HepG2 (cell line): ENCODE measurements at regions not wholly inside any gene's neighbourhood (a gene's known extent, or its start where the extent isn't known, plus 50 kb on each side); places are given as distances from the start of the nearest gene placed in this dataset.

ENCODE experiments used
- ATAC-seq: fragments of 200-7000 bp; cut with Tn5 transposase; 3 replicates; pipeline ENCODE4 v1.9.1; 2020; ENCODE audit warnings: mild to moderate bottlenecking, moderate library complexity
- BruUV-seq: library from RNA; stranded (reverse); fragments of 400-500 nt; replicated peaks from 2 replicates; lab custom pipeline; 2021; lab: Mats Ljungman, UMichigan
- CTCF ChIA-PET: fragments of 300-600 bp; formaldehyde crosslinking; extraction: SDS; loops from one replicate; lab custom pipeline; 2021; ENCODE audit warnings: low total read pairs, inconsistent platforms, low intra/inter-chr PET ratio; lab: Yijun Ruan, JAX
- POLR2A ChIA-PET: fragments of 350-600 bp; sonication (Branson Sonifier 250); formaldehyde crosslinking; loops from one replicate; lab custom pipeline; 2020; ENCODE audit warnings: antibody characterized with exemption, inconsistent platforms; lab: Yijun Ruan, JAX
- DNase-seq: peaks from one replicate; pipeline ENCODE4 v3.0.0-alpha.2; 2015; ENCODE audit warnings: low spot score
- FAIRE-seq: peaks from 3 replicates; lab custom pipeline; 2011; peaks lifted over from hg19 to GRCh38; lab: Jason Lieb, UNC
- H2AFZ ChIP-seq: one replicate; pipeline ENCODE4 v1.6.1; 2011; ENCODE audit warnings: low read length, inconsistent platforms
- H3K27ac ChIP-seq: fragments of 300-600 bp; 3 replicates; pipeline ENCODE4 v1.8.0; 2011; ENCODE audit warnings: mixed run types, mild to moderate bottlenecking, mixed read lengths, low read length, inconsistent platforms; ENCODE audit not compliant: insufficient read depth; ENCODE audit errors: extremely low read length
- H3K27me3 ChIP-seq, 2 experiments: fragments of 200-600 bp in 1 of 2; 2 replicates in 1 of 2; 3 replicates in 1 of 2; pipeline versions ENCODE4 v1.6.0 to v1.8.0; 2011; ENCODE audit warnings: low read length in 2 of 2, mild to moderate bottlenecking in 2 of 2, moderate library complexity in 2 of 2, inconsistent platforms in 1 of 2; ENCODE audit not compliant: insufficient read depth in 2 of 2, control insufficient read depth in 1 of 2
- H3K36me3 ChIP-seq, 2 experiments: fragments of 200-600 bp in 1 of 2; replicated peaks in 1 of 2; 2 replicates in 1 of 2; 3 replicates in 1 of 2; pipeline versions ENCODE4 v1.5.1 to v1.8.0; 2011; ENCODE audit warnings: low read length in 2 of 2, inconsistent platforms in 1 of 2; ENCODE audit not compliant: insufficient read depth in 2 of 2, control insufficient read depth in 1 of 2
- H3K4me1 ChIP-seq: 2 replicates; pipeline ENCODE4 v1.5.1; 2012; ENCODE audit warnings: low read length, inconsistent platforms; ENCODE audit not compliant: insufficient read depth
- H3K4me2 ChIP-seq: 2 replicates; pipeline ENCODE4 v1.6.0; 2011; ENCODE audit warnings: low read depth, low read length, inconsistent platforms
- H3K4me3 ChIP-seq, 3 experiments: fragments of 200-600 bp in 1 of 3; sonication (generic), shearing (Covaris generic) in 1 of 3; replicated peaks in 1 of 3; 2 replicates each; pipeline ENCODE4 v1.5.1; 2011 to 2016; ENCODE audit warnings: low read length in 3 of 3, inconsistent platforms in 2 of 3, low read depth in 2 of 3, mild to moderate bottlenecking in 2 of 3, control low read depth in 1 of 3, mixed read lengths in 1 of 3; ENCODE audit not compliant: insufficient read depth in 1 of 3
- H3K79me2 ChIP-seq: one replicate; pipeline ENCODE4 v1.6.1; 2011; ENCODE audit warnings: low read length, inconsistent platforms; ENCODE audit not compliant: insufficient read depth
- H3K9ac ChIP-seq: 2 replicates; pipeline ENCODE4 v1.6.0; 2011; ENCODE audit warnings: mild to moderate bottlenecking, low read depth, low read length, inconsistent platforms; ENCODE audit not compliant: insufficient read depth
- H3K9me3 ChIP-seq: 2 replicates; pipeline ENCODE4 v1.5.1; 2012; ENCODE audit warnings: mild to moderate bottlenecking, low read length
- H4K20me1 ChIP-seq: 2 replicates; pipeline ENCODE4 v1.6.0; 2011; ENCODE audit warnings: inconsistent platforms, mild to moderate bottlenecking, low read length, moderate library complexity; ENCODE audit not compliant: insufficient read depth
- CCAR2 ChIP-seq: fragments of 200-400 bp; formaldehyde crosslinking; optimal IDR thresholded peaks from 2 replicates; pipeline ENCODE3; 2018; ENCODE audit warnings: low read depth, mild to moderate bottlenecking, low read length, moderate library complexity
- ELF1 ChIP-seq: sonication (generic); formaldehyde crosslinking; IDR thresholded peaks from 2 replicates; pipeline ENCODE4 v1.4.0; 2020; ENCODE audit warnings: missing genetic modification reagents
- HOXA7 ChIP-seq: sonication (generic); formaldehyde crosslinking; IDR thresholded peaks from 2 replicates; pipeline ENCODE4 v1.8.1; 2022; ENCODE audit warnings: mild to moderate bottlenecking, missing genetic modification reagents, moderate library complexity
- HOXD1 ChIP-seq: sonication (generic); formaldehyde crosslinking; IDR thresholded peaks from 2 replicates; pipeline ENCODE4 v1.5.0; 2020; ENCODE audit warnings: missing genetic modification reagents
- IRX3 ChIP-seq: sonication (generic); formaldehyde crosslinking; IDR thresholded peaks from 2 replicates; pipeline ENCODE4 v1.8.1; 2023; ENCODE audit warnings: mild to moderate bottlenecking, low read depth, missing genetic modification reagents, borderline replicate concordance
- MIER3 ChIP-seq: IDR thresholded peaks from 2 replicates; pipeline ENCODE4 v1.6.1; 2016; ENCODE audit warnings: missing compliant biosample characterization, borderline replicate concordance
- MYC ChIP-seq: sonication (generic); formaldehyde crosslinking; IDR thresholded peaks from 2 replicates; pipeline ENCODE4 v1.9.0; 2021; ENCODE audit warnings: missing genetic modification reagents, borderline replicate concordance
- RCOR2 ChIP-seq: IDR thresholded peaks from 2 replicates; pipeline ENCODE4 v1.6.1; 2016; ENCODE audit warnings: missing biosample characterization, missing genetic modification reagents
- SMARCC2 ChIP-seq: fragments of 450-650 bp; IDR thresholded peaks from 2 replicates; pipeline ENCODE4 v1.6.1; 2017; ENCODE audit warnings: antibody characterized with exemption, mild to moderate bottlenecking
- SRSF9 ChIP-seq: fragments of 200-400 bp; formaldehyde crosslinking; IDR thresholded peaks from 2 replicates; pipeline ENCODE4 v1.6.1; 2018; ENCODE audit warnings: borderline replicate concordance, mild to moderate bottlenecking, low read depth, low read length; ENCODE audit not compliant: insufficient read depth, poor library complexity, severe bottlenecking
- TCF7L2 ChIP-seq: IDR thresholded peaks from 2 replicates; pipeline ENCODE4 v1.6.1; 2011; ENCODE audit warnings: mild to moderate bottlenecking, low read depth, low read length, moderate library complexity
- THAP11 ChIP-seq: IDR thresholded peaks from 2 replicates; pipeline ENCODE4 v1.6.1; 2016; ENCODE audit warnings: missing biosample characterization, missing genetic modification reagents
- ZNF30 ChIP-seq: sonication (generic); formaldehyde crosslinking; IDR thresholded peaks from 2 replicates; pipeline ENCODE4 v1.5.0; 2020; ENCODE audit warnings: mild to moderate bottlenecking, missing genetic modification reagents
- ZNF678 ChIP-seq: sonication (generic); formaldehyde crosslinking; IDR thresholded peaks from 2 replicates; pipeline ENCODE4 v1.4.0; 2020; ENCODE audit warnings: mild to moderate bottlenecking, missing genetic modification reagents
- ZSCAN9 ChIP-seq: IDR thresholded peaks from 2 replicates; pipeline ENCODE4 v1.6.1; 2016; ENCODE audit warnings: borderline replicate concordance
- WGBS: methylation state at CpG from one replicate; pipeline ENCODE4 v1.1.6; 2017; ENCODE audit warnings: low lambda C conversion rate; 5-methylcytosine and 5-hydroxymethylcytosine counted together
- in situ Hi-C: cut with HindIII; loops from 2 replicates; pipeline ENCODE4 v1.10.0; 2017; ENCODE audit warnings: low pct_unique_long_range_greater_than_20kb; ENCODE audit not compliant: extremely low pct_ligation_motif_present
- intact Hi-C: fragments of 100-400 bp; cut with micrococcal nuclease; formaldehyde crosslinking; loops from one replicate; pipeline ENCODE4 v1.10.0; 2022; ENCODE audit not compliant: unreplicated experiment
- TF ChIP-seq, protein P1 (sequence below): sonication (generic); formaldehyde crosslinking; conservative IDR thresholded peaks from 2 replicates; pipeline ENCODE4 v1.4.0; 2020; ENCODE audit warnings: missing genetic modification reagents
- TF ChIP-seq, protein P2 (sequence below), 2 experiments: IDR thresholded peaks; 2 replicates each; pipeline ENCODE4 v1.6.1; 2011 to 2012; ENCODE audit warnings: low read length in 2 of 2, borderline replicate concordance in 1 of 2, low read depth in 1 of 2, mild to moderate bottlenecking in 1 of 2, moderate library complexity in 1 of 2

DNA sequence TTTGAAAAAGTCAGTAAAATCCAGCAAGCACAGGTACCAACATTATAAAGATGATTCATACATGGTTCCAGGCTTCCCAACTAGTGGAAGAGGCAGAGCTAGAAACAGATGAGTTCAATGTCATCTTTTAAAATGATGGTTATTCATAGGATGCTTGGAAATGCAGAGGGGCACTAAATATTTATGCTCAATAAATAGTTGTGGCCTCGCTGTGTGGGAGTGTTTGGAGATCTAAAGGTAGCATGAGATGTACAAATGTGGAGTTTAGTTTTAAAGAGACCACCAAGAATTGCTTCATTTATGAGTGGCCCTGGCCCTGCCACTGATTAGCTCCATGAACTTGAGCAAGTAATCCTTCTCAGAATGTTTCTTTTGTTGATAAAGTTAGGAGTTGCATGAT lies 182.2 kb downstream of the ETS1 start:
- in situ Hi-C loops (no loop called here), intact Hi-C loops (no loop called here)
- Histone ChIP-seq H2AFZ (no peak overlapping the region), H3K4me1 (no peaks in the 10 kb centered on the region), H3K36me3 (no peaks in the 10 kb centered on the region), H3K27ac (no peak overlapping the region), H3K4me2 (no peak overlapping the region), H3K27me3 (0 out of 5 replicates have a peak, but pooled peaks cover 0 to 2% of the 10 kb centered on the region in 2 experiments), H3K9ac (no peak overlapping the region), H3K4me3 (no peak overlapping the region), H4K20me1 (no peaks in the 10 kb centered on the region), H3K79me2 (no peaks in the 10 kb centered on the region), H3K9me3 (no peaks in the 10 kb centered on the region)
- DNase-seq: no peak
- no peak for ATAC-seq
- BruUV-seq: no TSS peak
- no peak for FAIRE-seq
- ChIA-PET CTCF (no interaction called here), POLR2A (no interaction called here)
- no peak for TF ChIP-seq THAP11 (CRISPR knock-in tag)
- no peak for TF ChIP-seq MIER3 (CRISPR knock-in tag)
- TF ChIP-seq, protein P1, sequence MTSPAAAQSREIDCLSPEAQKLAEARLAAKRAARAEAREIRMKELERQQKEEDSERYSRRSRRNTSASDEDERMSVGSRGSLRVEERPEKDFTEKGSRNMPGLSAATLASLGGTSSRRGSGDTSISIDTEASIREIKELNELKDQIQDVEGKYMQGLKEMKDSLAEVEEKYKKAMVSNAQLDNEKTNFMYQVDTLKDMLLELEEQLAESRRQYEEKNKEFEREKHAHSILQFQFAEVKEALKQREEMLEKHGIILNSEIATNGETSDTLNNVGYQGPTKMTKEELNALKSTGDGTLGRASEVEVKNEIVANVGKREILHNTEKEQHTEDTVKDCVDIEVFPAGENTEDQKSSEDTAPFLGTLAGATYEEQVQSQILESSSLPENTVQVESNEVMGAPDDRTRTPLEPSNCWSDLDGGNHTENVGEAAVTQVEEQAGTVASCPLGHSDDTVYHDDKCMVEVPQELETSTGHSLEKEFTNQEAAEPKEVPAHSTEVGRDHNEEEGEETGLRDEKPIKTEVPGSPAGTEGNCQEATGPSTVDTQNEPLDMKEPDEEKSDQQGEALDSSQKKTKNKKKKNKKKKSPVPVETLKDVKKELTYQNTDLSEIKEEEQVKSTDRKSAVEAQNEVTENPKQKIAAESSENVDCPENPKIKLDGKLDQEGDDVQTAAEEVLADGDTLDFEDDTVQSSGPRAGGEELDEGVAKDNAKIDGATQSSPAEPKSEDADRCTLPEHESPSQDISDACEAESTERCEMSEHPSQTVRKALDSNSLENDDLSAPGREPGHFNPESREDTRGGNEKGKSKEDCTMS (CRISPR knock-in tag): no peak
- TF ChIP-seq IRX3: no peak
- no peak for TF ChIP-seq TCF7L2
- no peak for TF ChIP-seq ZNF30 (CRISPR knock-in tag)
- no peak for TF ChIP-seq ELF1 (CRISPR knock-in tag)
- no peak for TF ChIP-seq HOXA7 (CRISPR knock-in tag)
- TF ChIP-seq, protein P2, sequence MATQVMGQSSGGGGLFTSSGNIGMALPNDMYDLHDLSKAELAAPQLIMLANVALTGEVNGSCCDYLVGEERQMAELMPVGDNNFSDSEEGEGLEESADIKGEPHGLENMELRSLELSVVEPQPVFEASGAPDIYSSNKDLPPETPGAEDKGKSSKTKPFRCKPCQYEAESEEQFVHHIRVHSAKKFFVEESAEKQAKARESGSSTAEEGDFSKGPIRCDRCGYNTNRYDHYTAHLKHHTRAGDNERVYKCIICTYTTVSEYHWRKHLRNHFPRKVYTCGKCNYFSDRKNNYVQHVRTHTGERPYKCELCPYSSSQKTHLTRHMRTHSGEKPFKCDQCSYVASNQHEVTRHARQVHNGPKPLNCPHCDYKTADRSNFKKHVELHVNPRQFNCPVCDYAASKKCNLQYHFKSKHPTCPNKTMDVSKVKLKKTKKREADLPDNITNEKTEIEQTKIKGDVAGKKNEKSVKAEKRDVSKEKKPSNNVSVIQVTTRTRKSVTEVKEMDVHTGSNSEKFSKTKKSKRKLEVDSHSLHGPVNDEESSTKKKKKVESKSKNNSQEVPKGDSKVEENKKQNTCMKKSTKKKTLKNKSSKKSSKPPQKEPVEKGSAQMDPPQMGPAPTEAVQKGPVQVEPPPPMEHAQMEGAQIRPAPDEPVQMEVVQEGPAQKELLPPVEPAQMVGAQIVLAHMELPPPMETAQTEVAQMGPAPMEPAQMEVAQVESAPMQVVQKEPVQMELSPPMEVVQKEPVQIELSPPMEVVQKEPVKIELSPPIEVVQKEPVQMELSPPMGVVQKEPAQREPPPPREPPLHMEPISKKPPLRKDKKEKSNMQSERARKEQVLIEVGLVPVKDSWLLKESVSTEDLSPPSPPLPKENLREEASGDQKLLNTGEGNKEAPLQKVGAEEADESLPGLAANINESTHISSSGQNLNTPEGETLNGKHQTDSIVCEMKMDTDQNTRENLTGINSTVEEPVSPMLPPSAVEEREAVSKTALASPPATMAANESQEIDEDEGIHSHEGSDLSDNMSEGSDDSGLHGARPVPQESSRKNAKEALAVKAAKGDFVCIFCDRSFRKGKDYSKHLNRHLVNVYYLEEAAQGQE (IDR thresholded peaks at IDR 0.05; ENCODE audit: borderline replicate concordance in 1 of 2, low read depth in 1 of 2, low read length in 2 of 2): no peak
- no peak for TF ChIP-seq ZSCAN9 (CRISPR knock-in tag)
- TF ChIP-seq HOXD1 (CRISPR knock-in tag): no peak
- no peak for TF ChIP-seq MYC (CRISPR knock-in tag)
- TF ChIP-seq CCAR2: no peak
- no peak for TF ChIP-seq ZNF678 (CRISPR knock-in tag)
- no peak for TF ChIP-seq SMARCC2
- no peak for TF ChIP-seq SRSF9
- TF ChIP-seq RCOR2 (CRISPR knock-in tag): no peak
- WGBS: 4% methylated on average over 1 of the region's 1 CpG
